Panc1 (cell line): ENCODE measurements at regions not wholly inside any gene's neighbourhood (a gene's known extent, or its start where the extent isn't known, plus 50 kb on each side); places are given as distances from the start of the nearest gene placed in this dataset.

Experiments
- ATAC-seq: fragments of 200-7000 bp; cut with Tn5 transposase; 2 replicates; pipeline ENCODE4 v1.9.1; 2020; ENCODE audit warnings: mild to moderate bottlenecking, moderate library complexity
- BruUV-seq: library from RNA; stranded (reverse); fragments of 400-500 nt; replicated peaks from 2 replicates; lab custom pipeline; 2021; lab: Mats Ljungman, UMichigan
- CTCF ChIA-PET: fragments of 300-600 bp; sonication (Branson Sonifier 250); formaldehyde crosslinking; loops from one replicate; lab custom pipeline; 2022; ENCODE audit warnings: antibody characterized with exemption; lab: Charles Lee
- POLR2A ChIA-PET: fragments of 300-600 bp; sonication (Branson Sonifier 250); formaldehyde crosslinking; loops from one replicate; lab custom pipeline; 2022; ENCODE audit warnings: antibody characterized with exemption; lab: Charles Lee
- DNase-seq: peaks from one replicate; pipeline ENCODE4 v3.0.0-alpha.2; 2010; ENCODE audit warnings: low read depth, low spot score
- H3K27ac ChIP-seq: 2 replicates; pipeline ENCODE4 v1.5.1; 2011; ENCODE audit warnings: mild to moderate bottlenecking, low read length, inconsistent platforms
- H3K27me3 ChIP-seq: fragments of 200-500 bp; sonication (Bioruptor generic); 2 replicates; pipeline ENCODE4 v1.6.0; 2014; ENCODE audit warnings: low read length, inconsistent platforms; ENCODE audit not compliant: control insufficient read depth, insufficient read depth
- H3K36me3 ChIP-seq: fragments of 200-500 bp; sonication (Bioruptor generic); 2 replicates; pipeline ENCODE4 v1.5.1; 2014; ENCODE audit warnings: inconsistent platforms, mild to moderate bottlenecking, low read length, moderate library complexity; ENCODE audit not compliant: control insufficient read depth, insufficient read depth
- H3K4me1 ChIP-seq: 2 replicates; pipeline ENCODE4 v1.5.1; 2011; ENCODE audit warnings: inconsistent platforms, mild to moderate bottlenecking, low read length, moderate library complexity; ENCODE audit not compliant: control insufficient read depth, insufficient read depth
- H3K4me3 ChIP-seq, 2 experiments: 2 replicates each; pipeline ENCODE4 v1.5.1; 2011 to 2012; ENCODE audit warnings: low read depth in 2 of 2, low read length in 2 of 2, mild to moderate bottlenecking in 2 of 2, inconsistent platforms in 1 of 2, moderate library complexity in 1 of 2
- H3K9me3 ChIP-seq: fragments of 200-500 bp; sonication (Bioruptor generic); 2 replicates; pipeline ENCODE4 v1.5.1; 2014; ENCODE audit warnings: low read depth, mild to moderate bottlenecking, inconsistent platforms, low read length, moderate library complexity; ENCODE audit not compliant: control insufficient read depth, insufficient read depth
- CTCF ChIP-seq: fragments of 450-650 bp; IDR thresholded peaks from 2 replicates; pipeline ENCODE4 v1.5.1; 2017; ENCODE audit warnings: mild to moderate bottlenecking
- POLR2AphosphoS5 ChIP-seq: IDR thresholded peaks from 2 replicates; pipeline ENCODE4 v1.6.1; 2012; ENCODE audit warnings: mild to moderate bottlenecking, low read depth, low read length, moderate library complexity
- SIN3A ChIP-seq: IDR thresholded peaks from 2 replicates; pipeline ENCODE4 v1.6.1; 2012; ENCODE audit warnings: low read depth, mild to moderate bottlenecking, low read length, moderate library complexity, borderline replicate concordance; ENCODE audit not compliant: insufficient read depth
- TCF7L2 ChIP-seq: IDR thresholded peaks from 2 replicates; pipeline ENCODE4 v1.6.1; 2011; ENCODE audit warnings: mild to moderate bottlenecking, low read depth, low read length, inconsistent platforms
- in situ Hi-C: cut with HindIII; loops from 2 replicates; pipeline ENCODE4 v1.10.0; 2016; ENCODE audit warnings: low sequenced_read_pairs, low pct_unique_long_range_greater_than_20kb
- intact Hi-C: fragments of 100-400 bp; cut with micrococcal nuclease; formaldehyde crosslinking; loops from one replicate; pipeline ENCODE4 v1.10.0; 2022; ENCODE audit not compliant: unreplicated experiment
- TF ChIP-seq, protein P1 (sequence below), 2 experiments: IDR thresholded peaks; 2 replicates each; pipeline ENCODE4 v1.6.1; 2011 to 2012; ENCODE audit warnings: low read depth in 2 of 2, control low read depth in 1 of 2, low read length in 1 of 2, mild to moderate bottlenecking in 1 of 2, moderate library complexity in 1 of 2; ENCODE audit not compliant: insufficient read depth in 1 of 2

DNA sequence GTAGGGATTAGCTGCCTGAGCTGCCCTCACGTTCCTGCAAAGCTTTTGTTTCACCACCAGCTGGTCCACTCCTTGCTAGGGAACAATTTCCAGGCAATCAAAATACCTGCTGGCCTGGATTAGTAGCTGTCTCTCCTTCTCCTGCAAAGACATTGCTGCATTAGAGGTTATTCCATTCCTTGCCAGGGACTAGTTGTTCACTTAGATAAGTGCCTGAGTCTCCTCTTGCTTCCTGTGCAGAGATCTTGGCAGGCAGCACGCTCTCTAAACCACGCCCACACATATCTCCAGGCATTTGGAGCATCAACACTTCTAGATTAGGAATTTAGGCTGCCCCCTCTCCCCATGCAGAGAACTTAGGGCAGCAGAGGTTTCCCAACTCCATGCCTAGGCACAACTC lies 150.4 kb upstream of the SMIM30 start:
- Histone ChIP-seq H3K27ac (no peak overlapping the region), H3K36me3 (no peaks in the 10 kb centered on the region), H3K4me1 (no peaks in the 10 kb centered on the region), H3K27me3 (no peaks in the 10 kb centered on the region), H3K9me3 (no peaks in the 10 kb centered on the region), H3K4me3 (no peak overlapping the region)
- intact Hi-C loops = no loop called here
- in situ Hi-C loops = no loop called here
- TF ChIP-seq CTCF = no peak
- TF ChIP-seq SIN3A = no peak
- TF ChIP-seq TCF7L2 = no peak
- TF ChIP-seq POLR2AphosphoS5 = no peak
- TF ChIP-seq, protein P1, sequence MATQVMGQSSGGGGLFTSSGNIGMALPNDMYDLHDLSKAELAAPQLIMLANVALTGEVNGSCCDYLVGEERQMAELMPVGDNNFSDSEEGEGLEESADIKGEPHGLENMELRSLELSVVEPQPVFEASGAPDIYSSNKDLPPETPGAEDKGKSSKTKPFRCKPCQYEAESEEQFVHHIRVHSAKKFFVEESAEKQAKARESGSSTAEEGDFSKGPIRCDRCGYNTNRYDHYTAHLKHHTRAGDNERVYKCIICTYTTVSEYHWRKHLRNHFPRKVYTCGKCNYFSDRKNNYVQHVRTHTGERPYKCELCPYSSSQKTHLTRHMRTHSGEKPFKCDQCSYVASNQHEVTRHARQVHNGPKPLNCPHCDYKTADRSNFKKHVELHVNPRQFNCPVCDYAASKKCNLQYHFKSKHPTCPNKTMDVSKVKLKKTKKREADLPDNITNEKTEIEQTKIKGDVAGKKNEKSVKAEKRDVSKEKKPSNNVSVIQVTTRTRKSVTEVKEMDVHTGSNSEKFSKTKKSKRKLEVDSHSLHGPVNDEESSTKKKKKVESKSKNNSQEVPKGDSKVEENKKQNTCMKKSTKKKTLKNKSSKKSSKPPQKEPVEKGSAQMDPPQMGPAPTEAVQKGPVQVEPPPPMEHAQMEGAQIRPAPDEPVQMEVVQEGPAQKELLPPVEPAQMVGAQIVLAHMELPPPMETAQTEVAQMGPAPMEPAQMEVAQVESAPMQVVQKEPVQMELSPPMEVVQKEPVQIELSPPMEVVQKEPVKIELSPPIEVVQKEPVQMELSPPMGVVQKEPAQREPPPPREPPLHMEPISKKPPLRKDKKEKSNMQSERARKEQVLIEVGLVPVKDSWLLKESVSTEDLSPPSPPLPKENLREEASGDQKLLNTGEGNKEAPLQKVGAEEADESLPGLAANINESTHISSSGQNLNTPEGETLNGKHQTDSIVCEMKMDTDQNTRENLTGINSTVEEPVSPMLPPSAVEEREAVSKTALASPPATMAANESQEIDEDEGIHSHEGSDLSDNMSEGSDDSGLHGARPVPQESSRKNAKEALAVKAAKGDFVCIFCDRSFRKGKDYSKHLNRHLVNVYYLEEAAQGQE (IDR thresholded peaks at IDR 0.05; ENCODE audit: insufficient read depth in 1 of 2, low read depth in 2 of 2, low read length in 1 of 2) = no peak
- POLR2A ChIA-PET = no interaction called here
- ATAC-seq (no peak), DNase-seq (no peak)
- CTCF ChIA-PET = no interaction called here
- BruUV-seq = no TSS peak

DNA sequence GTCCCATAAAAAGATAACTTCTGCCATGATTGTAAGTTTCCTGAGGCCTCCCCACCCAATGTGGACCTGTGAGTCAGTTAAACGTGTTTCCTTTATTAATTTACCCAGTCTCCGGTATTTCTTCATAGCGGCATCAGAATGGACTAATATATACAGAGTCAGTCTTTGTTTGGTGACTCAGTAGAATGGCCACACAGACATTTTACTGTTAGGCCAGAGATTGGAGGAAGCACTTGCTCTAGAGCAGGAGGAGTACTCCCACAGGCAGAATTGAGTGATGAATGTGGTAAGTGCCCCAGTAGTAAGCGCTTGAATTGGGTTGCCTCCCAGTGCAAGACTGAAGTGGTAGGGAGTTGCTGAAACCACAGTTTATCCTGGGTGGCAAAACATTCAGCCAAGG lies 149.5 kb upstream of the SMIM30 start:
- Histone ChIP-seq H3K4me3 (no peak overlapping the region), H3K27me3 (no peaks in the 10 kb centered on the region), H3K9me3 (no peaks in the 10 kb centered on the region), H3K27ac (no peak overlapping the region), H3K4me1 (no peaks in the 10 kb centered on the region), H3K36me3 (no peaks in the 10 kb centered on the region)
- BruUV-seq = no TSS peak
- intact Hi-C loops = no loop called here
- in situ Hi-C loops = no loop called here
- TF ChIP-seq CTCF (no peak), TCF7L2 (no peak), SIN3A (no peak), POLR2AphosphoS5 (no peak)
- TF ChIP-seq, protein P1 (IDR thresholded peaks at IDR 0.05; ENCODE audit: insufficient read depth in 1 of 2, low read depth in 2 of 2, low read length in 1 of 2) = no peak
- ChIA-PET CTCF (no interaction called here), POLR2A (no interaction called here)
- no peak for DNase-seq
- ATAC-seq = no peak
